ENCODE measurements at regions not wholly inside any gene's neighbourhood (a gene's known extent, or its start where the extent isn't known, plus 50 kb on each side); places are given as distances from the start of the nearest gene placed in this dataset.
"Not testable (repeated sequence)": the region's sequence is repeated elsewhere in the genome, so short reads cannot be mapped to it uniquely, and the experiment has no call there.

- DNase-seq, result no peak
These were observed 259.3 kb upstream of the SLC30A5 start for GRCh38 chr5:68834491-68834981.

GRCh38 chr5:68838157-68838718, 255.6 kb upstream of the SLC30A5 start:
- no peak for DNase-seq

GRCh38 chr5:68839019-68839552, 254.7 kb upstream of the SLC30A5 start:
- DNase-seq, result no peak

GRCh38 chr5:68843624-68844364, 250.0 kb upstream of the SLC30A5 start:
- DNase-seq, result no peak

- no peak for DNase-seq
These were observed 248.7 kb upstream of the SLC30A5 start for GRCh38 chr5:68845131-68845530.

- DNase-seq, result no peak
These were observed 247.0 kb upstream of the SLC30A5 start for GRCh38 chr5:68846828-68847227.

GRCh38 chr5:68848091-68848490, 245.7 kb upstream of the SLC30A5 start:
- no peak for DNase-seq

- DNase-seq, result no peak
These were observed 244.7 kb upstream of the SLC30A5 start for GRCh38 chr5:68849103-68849502.

- DNase-seq, result no peak
These were observed 243.9 kb upstream of the SLC30A5 start for GRCh38 chr5:68849906-68850305.

GRCh38 chr5:68861099-68861498, 232.7 kb upstream of the SLC30A5 start:
- no peak for DNase-seq

- DNase-seq, result no peak
These were observed 231.3 kb upstream of the SLC30A5 start for GRCh38 chr5:68862560-68862959.

GRCh38 chr5:68865192-68865591, 228.6 kb upstream of the SLC30A5 start:
- DNase-seq, result not testable (repeated sequence)

- DNase-seq, result peak; percentile 9
These were observed 221.6 kb upstream of the SLC30A5 start for GRCh38 chr5:68872088-68872839.

GRCh38 chr5:68873198-68873597, 220.6 kb upstream of the SLC30A5 start:
- DNase-seq, result no peak

- no peak for DNase-seq
These were observed 218.5 kb upstream of the SLC30A5 start for GRCh38 chr5:68875351-68875750.

- no peak for DNase-seq
These were observed 210.4 kb upstream of the SLC30A5 start for GRCh38 chr5:68883436-68883835.

- DNase-seq, result no peak
These were observed 209.6 kb upstream of the SLC30A5 start for GRCh38 chr5:68884144-68884754.

- no peak for DNase-seq
These were observed 208.9 kb upstream of the SLC30A5 start for GRCh38 chr5:68884883-68885282.

GRCh38 chr5:68886814-68887213, 207.0 kb upstream of the SLC30A5 start:
- DNase-seq, result no peak

GRCh38 chr5:68891718-68892117, 202.1 kb upstream of the SLC30A5 start:
- DNase-seq, result no peak

GRCh38 chr5:68894673-68895072, 199.1 kb upstream of the SLC30A5 start:
- DNase-seq, result no peak

GRCh38 chr5:68898951-68899471, 194.8 kb upstream of the SLC30A5 start:
- DNase-seq, result peak; percentile 92

Measured in DMS 273 treated with DMSO at 0.1 percent for 48 hours (cell line).